ENCODE measurements at regions not wholly inside any gene's neighbourhood (a gene's known extent, or its start where the extent isn't known, plus 50 kb on each side); places are given as distances from the start of the nearest gene placed in this dataset.

DNA sequence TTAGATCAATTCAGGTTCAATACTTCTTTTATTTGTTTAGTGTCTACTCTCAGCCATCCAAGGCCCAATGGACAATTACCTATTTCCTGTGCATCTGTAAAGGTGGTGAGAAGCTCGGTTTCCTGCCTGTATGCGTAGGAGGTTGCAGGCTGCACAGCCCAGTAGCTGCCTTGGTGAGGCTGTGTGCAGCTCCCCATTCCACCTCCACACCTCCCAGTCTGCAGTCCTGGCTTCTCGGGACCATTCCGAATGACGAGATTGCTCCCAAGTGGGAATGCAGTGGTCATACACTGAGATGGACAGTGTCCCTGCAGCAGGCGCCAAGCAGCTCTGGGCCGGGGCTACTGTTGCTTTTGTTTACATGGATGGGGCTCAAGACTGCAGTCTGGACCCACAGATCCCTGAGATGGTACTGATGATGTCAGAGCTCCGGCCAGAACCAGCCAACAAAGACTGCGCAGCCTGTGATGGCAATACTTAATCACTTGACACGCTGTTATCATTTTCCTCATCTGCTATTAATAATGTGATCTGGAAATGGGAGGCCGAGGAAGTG, 206.1 kb upstream of the IRX1 start:
- POLR2A ChIA-PET (ENCODE audit: partially characterized antibody) = no interaction called here
- Histone ChIP-seq H2BK15ac (ENCODE audit: low read length) (no peak overlapping the region), H3K4me2 (ENCODE audit: insufficient read depth in 1 of 2, low read depth in 2 of 2, low read length in 2 of 2) (no peak overlapping the region), H3K27ac (ENCODE audit: low read depth, low read length) (no peak overlapping the region), H3K9ac (replicated peaks in 1 of 4; ENCODE audit: extremely low read depth in 1 of 4, low read depth in 3 of 4, low read length in 3 of 4) (no peak overlapping the region), H4K20me1 (replicated peaks in 1 of 2; ENCODE audit: control insufficient read depth in 1 of 2, insufficient read depth in 2 of 2, low read length in 2 of 2) (no peaks in the 10 kb centered on the region), H3K79me2 (ENCODE audit: control insufficient read depth in 1 of 2, insufficient read depth in 2 of 2, low read length in 2 of 2) (no peaks in the 10 kb centered on the region), H3K14ac (ENCODE audit: insufficient read length) (no peak overlapping the region), H3K9me3 (ENCODE audit: insufficient read depth in 2 of 2, low read depth in 1 of 2, low read length in 1 of 2) (no peaks in the 10 kb centered on the region), H2BK12ac (ENCODE audit: low read depth, low read length) (no peak overlapping the region), H2AK5ac (ENCODE audit: low read depth, low read length) (no peak overlapping the region), H3K56ac (replicated peaks; ENCODE audit: insufficient read length, low read depth, low read length) (no peak overlapping the region), H3K4ac (replicated peaks; ENCODE audit: insufficient read length, low read depth, low read length) (no peak overlapping the region), H4K8ac (ENCODE audit: extremely low read depth, insufficient read depth, low read length) (no peak overlapping the region), H2AFZ (ENCODE audit: low read length) (no peak overlapping the region), H3K18ac (ENCODE audit: extremely low read depth, low read length) (no peak overlapping the region), H3K27me3 (replicated peaks in 1 of 4; ENCODE audit: control insufficient read depth in 3 of 4, extremely low read depth in 1 of 4, insufficient read depth in 3 of 4, low read length in 3 of 4) (no peaks in the 10 kb centered on the region), H4K5ac (ENCODE audit: insufficient read length, low read depth, low read length) (no peak overlapping the region), H3K23ac (ENCODE audit: insufficient read length) (no peak overlapping the region), H3K79me1 (ENCODE audit: low read depth, low read length) (no peaks in the 10 kb centered on the region), H2BK120ac (replicated peaks; ENCODE audit: low read depth, low read length) (no peak overlapping the region), H4K91ac (replicated peaks; ENCODE audit: insufficient read length, low read length) (no peak overlapping the region), H2BK5ac (ENCODE audit: low read depth, low read length) (no peak overlapping the region), H3K4me3 (ENCODE audit: extremely low read depth in 1 of 4, insufficient read depth in 2 of 4, low read depth in 3 of 4, low read length in 4 of 4) (no peak overlapping the region), H3K36me3 (ENCODE audit: control insufficient read depth in 2 of 4, insufficient read depth in 4 of 4, low read length in 3 of 4) (no peaks in the 10 kb centered on the region), H3K4me1 (replicated peaks in 1 of 4; ENCODE audit: control insufficient read depth in 3 of 4, insufficient read depth in 4 of 4, low read length in 3 of 4) (peaks cover 0 to 7% (median 2%) of the 10 kb centered on the region in 4 experiments; a peak in 3 of 7 replicates), H2BK20ac (ENCODE audit: low read length) (no peak overlapping the region), H3K23me2 (ENCODE audit: low read depth, low read length) (no peaks in the 10 kb centered on the region)
- DNase-seq (ENCODE audit: low read depth in 1 of 2, low spot score in 2 of 2) (no peak), FAIRE-seq (no peak)
- TF ChIP-seq, protein P1, sequence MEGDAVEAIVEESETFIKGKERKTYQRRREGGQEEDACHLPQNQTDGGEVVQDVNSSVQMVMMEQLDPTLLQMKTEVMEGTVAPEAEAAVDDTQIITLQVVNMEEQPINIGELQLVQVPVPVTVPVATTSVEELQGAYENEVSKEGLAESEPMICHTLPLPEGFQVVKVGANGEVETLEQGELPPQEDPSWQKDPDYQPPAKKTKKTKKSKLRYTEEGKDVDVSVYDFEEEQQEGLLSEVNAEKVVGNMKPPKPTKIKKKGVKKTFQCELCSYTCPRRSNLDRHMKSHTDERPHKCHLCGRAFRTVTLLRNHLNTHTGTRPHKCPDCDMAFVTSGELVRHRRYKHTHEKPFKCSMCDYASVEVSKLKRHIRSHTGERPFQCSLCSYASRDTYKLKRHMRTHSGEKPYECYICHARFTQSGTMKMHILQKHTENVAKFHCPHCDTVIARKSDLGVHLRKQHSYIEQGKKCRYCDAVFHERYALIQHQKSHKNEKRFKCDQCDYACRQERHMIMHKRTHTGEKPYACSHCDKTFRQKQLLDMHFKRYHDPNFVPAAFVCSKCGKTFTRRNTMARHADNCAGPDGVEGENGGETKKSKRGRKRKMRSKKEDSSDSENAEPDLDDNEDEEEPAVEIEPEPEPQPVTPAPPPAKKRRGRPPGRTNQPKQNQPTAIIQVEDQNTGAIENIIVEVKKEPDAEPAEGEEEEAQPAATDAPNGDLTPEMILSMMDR (IDR thresholded peaks at IDR 0.05; ENCODE audit: control extremely low read depth in 1 of 3, insufficient read depth in 1 of 3, low read depth in 1 of 3, low read length in 3 of 3) = peak; percentile 18 to 36 (median 34)
- peak; percentile 66 to 76 for TF ChIP-seq RAD21 (IDR thresholded peaks at IDR 0.05 in 1 of 2, conservative IDR thresholded peaks at IDR 0.05 in 1 of 2; ENCODE audit: low read depth in 2 of 2, low read length in 2 of 2)
- no peak for TF ChIP-seq NRF1 (IDR thresholded peaks at IDR 0.05; ENCODE audit: low read depth, low read length)
- CTCF ChIA-PET (ENCODE audit: partially characterized antibody) = interaction anchor here (0.5 to 1.0 kb wide), 2 partner anchors 23 to 139 kb away, joined by 3 to 4 read pairs; no protein-coding TSS in a partner anchor
- 91% methylated on average over 11 of the region's 11 CpGs; no CpG with 5 or more reads in 1 of the 2 experiments for WGBS, 2 experiments (ENCODE audit: extremely low coverage in 1 of 2, insufficient coverage in 1 of 2, insufficient read length in 1 of 2, insufficient replicate concordance in 2 of 2, low coverage in 1 of 2, low lambda C conversion rate in 2 of 2, missing lambda C conversion rate in 1 of 2)
